PFSK-1 (cell line): ENCODE measurements at regions not wholly inside any gene's neighbourhood (a gene's known extent, or its start where the extent isn't known, plus 50 kb on each side); places are given as distances from the start of the nearest gene placed in this dataset.

Source experiments
- FOXP2 ChIP-seq: optimal IDR thresholded peaks from 2 replicates; pipeline ENCODE3; 2011; ENCODE audit warnings: borderline replicate concordance, control low read depth, inconsistent platforms; ENCODE audit not compliant: insufficient read depth; ENCODE audit errors: extremely low read length, extremely low read depth
- POLR2AphosphoS5 ChIP-seq: IDR thresholded peaks from 2 replicates; pipeline ENCODE4 v1.6.1; 2012; ENCODE audit warnings: low read depth, mild to moderate bottlenecking, control low read depth, low read length, moderate library complexity
- REST ChIP-seq, 2 experiments: IDR thresholded peaks; 2 replicates each; pipeline versions ENCODE4 v1.6.1 to v1.8.0; 2011 to 2012; ENCODE audit warnings: low read depth in 2 of 2, low read length in 2 of 2, control low read depth in 1 of 2, inconsistent platforms in 1 of 2, mild to moderate bottlenecking in 1 of 2, moderate library complexity in 1 of 2; ENCODE audit not compliant: insufficient read depth in 1 of 2
- SIN3A ChIP-seq: IDR thresholded peaks from 2 replicates; pipeline ENCODE4 v1.6.1; 2012; ENCODE audit warnings: mild to moderate bottlenecking, low read length, moderate library complexity, borderline replicate concordance; ENCODE audit not compliant: insufficient read depth
- TAF1 ChIP-seq: IDR thresholded peaks from 2 replicates; pipeline ENCODE4 v1.6.1; 2012; ENCODE audit warnings: low read length, control low read depth, borderline replicate concordance; ENCODE audit not compliant: insufficient read depth

- TF ChIP-seq REST (IDR thresholded peaks at IDR 0.05; ENCODE audit: insufficient read depth in 1 of 2, low read depth in 2 of 2, low read length in 2 of 2), result no peak
- TF ChIP-seq POLR2AphosphoS5, result no peak
- TF ChIP-seq FOXP2, result no peak
- no peak for TF ChIP-seq TAF1
- TF ChIP-seq SIN3A, result no peak
These were observed 275.3 kb downstream of the EIPR1 start for GRCh38 chr2:3102081-3102921.

- TF ChIP-seq POLR2AphosphoS5 (no peak), FOXP2 (no peak), SIN3A (no peak), TAF1 (no peak), REST (IDR thresholded peaks at IDR 0.05; ENCODE audit: insufficient read depth in 1 of 2, low read depth in 2 of 2, low read length in 2 of 2) (no peak)
These were observed 276.3 kb downstream of the EIPR1 start for GRCh38 chr2:3101016-3101942.

DNA sequence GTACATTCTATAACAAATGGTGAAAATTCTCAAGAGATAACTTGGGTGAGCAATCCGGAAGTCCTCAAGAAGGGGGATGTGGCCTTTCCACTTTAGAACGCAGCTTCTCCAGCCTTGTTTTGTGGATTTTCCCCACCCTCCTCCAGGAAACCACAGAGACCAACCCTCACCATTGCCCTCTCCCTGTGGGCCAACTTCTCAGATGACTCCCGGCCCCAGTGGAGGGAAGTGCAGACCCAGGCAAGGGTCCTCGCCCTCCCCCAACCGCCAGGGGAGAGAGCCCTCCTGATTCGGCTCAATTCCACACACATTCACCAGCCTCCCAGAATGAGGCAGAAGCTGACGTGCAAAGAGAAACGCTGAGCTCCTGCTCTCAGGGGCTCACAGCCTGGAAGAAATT is 277.2 kb downstream of the EIPR1 start:
- no peak for TF ChIP-seq POLR2AphosphoS5
- no peak for TF ChIP-seq REST (IDR thresholded peaks at IDR 0.05; ENCODE audit: insufficient read depth in 1 of 2, low read depth in 2 of 2, low read length in 2 of 2)
- no peak for TF ChIP-seq FOXP2
- TF ChIP-seq TAF1, result no peak

- no peak for TF ChIP-seq FOXP2
- no peak for TF ChIP-seq REST (IDR thresholded peaks at IDR 0.05; ENCODE audit: insufficient read depth in 1 of 2, low read depth in 2 of 2, low read length in 2 of 2)
- no peak for TF ChIP-seq POLR2AphosphoS5
- TF ChIP-seq TAF1, result no peak
- TF ChIP-seq SIN3A, result no peak
These were observed 277.8 kb downstream of the EIPR1 start for GRCh38 chr2:3099860-3100234.
